GM12878 (cell line): ENCODE measurements at regions not wholly inside any gene's neighbourhood (a gene's known extent, or its start where the extent isn't known, plus 50 kb on each side); places are given as distances from the start of the nearest gene placed in this dataset.

Source experiments
- GABPA ChIP-seq: IDR thresholded peaks from 2 replicates; pipeline ENCODE4 v1.6.1; 2014; ENCODE audit warnings: antibody characterized with exemption, low read depth, mild to moderate bottlenecking, inconsistent platforms
- MXI1 ChIP-seq: fragments of 150-350 bp; IDR thresholded peaks from 2 replicates; pipeline ENCODE4 v1.6.1; 2011; ENCODE audit warnings: low read depth, mild to moderate bottlenecking, inconsistent platforms, low read length, improper control_type of control experiment
- POLR2A ChIP-seq: IDR thresholded peaks from 2 replicates; pipeline ENCODE4 v1.6.1; 2011; ENCODE audit warnings: low read depth, mild to moderate bottlenecking, low read length
- POLR2AphosphoS5 ChIP-seq: IDR thresholded peaks from 2 replicates; pipeline ENCODE4 v1.6.1; 2011; ENCODE audit warnings: mild to moderate bottlenecking, low read length, inconsistent platforms
- RCOR1 ChIP-seq: conservative IDR thresholded peaks from 2 replicates; pipeline ENCODE4 v1.6.1; 2012; ENCODE audit warnings: low read depth, low read length, improper control_type of control experiment
- SMC3 ChIP-seq: IDR thresholded peaks from 2 replicates; pipeline ENCODE4 v1.6.1; 2011; ENCODE audit warnings: low read length, improper control_type of control experiment, borderline replicate concordance
- USF2 ChIP-seq: IDR thresholded peaks from 2 replicates; pipeline ENCODE4 v1.6.1; 2011; ENCODE audit warnings: low read depth, low read length, improper control_type of control experiment, borderline replicate concordance
- ZBTB4 ChIP-seq: fragments of 450-650 bp; formaldehyde crosslinking; IDR thresholded peaks from 2 replicates; pipeline ENCODE4 v1.4.0; 2022; ENCODE audit warnings: mild to moderate bottlenecking, moderate library complexity
- ZNF217 ChIP-seq: fragments of 450-650 bp; IDR thresholded peaks from 2 replicates; pipeline ENCODE4 v1.6.1; 2017; ENCODE audit warnings: antibody characterized with exemption, mild to moderate bottlenecking

GRCh38 chr5:96562614-96563013, 99.6 kb upstream of the CAST start:
- TF ChIP-seq SMC3: no peak
- no peak for TF ChIP-seq ZBTB4 (CRISPR knock-in tag)
- TF ChIP-seq POLR2AphosphoS5: no peak
- TF ChIP-seq RCOR1: no peak
- no peak for TF ChIP-seq MXI1
- no peak for TF ChIP-seq ZNF217
- TF ChIP-seq GABPA: no peak
- no peak for TF ChIP-seq USF2
- TF ChIP-seq POLR2A: no peak
